IMR-90 (cell line): ENCODE measurements at regions not wholly inside any gene's neighbourhood (a gene's known extent, or its start where the extent isn't known, plus 50 kb on each side); places are given as distances from the start of the nearest gene placed in this dataset.

Experiments used
- ATAC-seq: fragments of 200-7000 bp; cut with Tn5 transposase; 2 replicates; pipeline ENCODE4 v1.9.1; 2020; ENCODE audit warnings: low read depth, mild to moderate bottlenecking, moderate library complexity
- BruUV-seq: library from RNA; stranded (reverse); fragments of 400-500 nt; replicated peaks from 2 replicates; lab custom pipeline; 2021; lab: Mats Ljungman, UMichigan
- CTCF ChIA-PET: fragments of 300-600 bp; formaldehyde crosslinking; extraction: SDS; loops from one replicate; lab custom pipeline; 2021; ENCODE audit warnings: antibody characterized with exemption; lab: Yijun Ruan, JAX
- POLR2A ChIA-PET: fragments of 300-600 bp; sonication (Branson Sonifier 250); formaldehyde crosslinking; loops from one replicate; lab custom pipeline; 2022; ENCODE audit warnings: antibody characterized with exemption; ENCODE audit not compliant: unreplicated experiment; lab: Charles Lee
- DNase-seq: peaks from one replicate; pipeline ENCODE4 v3.0.0; 2013
- H2AFZ ChIP-seq: replicated peaks from 2 replicates; pipeline ENCODE3; 2013; ENCODE audit warnings: low read length, mild to moderate bottlenecking; ENCODE audit not compliant: poor library complexity
- H2AK5ac ChIP-seq: 2 replicates; pipeline ENCODE4 v1.6.1; 2013; ENCODE audit warnings: low read depth, low read length, inconsistent platforms
- H2AK9ac ChIP-seq: replicated peaks from 2 replicates; pipeline ENCODE3; 2013; ENCODE audit warnings: mild to moderate bottlenecking, low read depth, low read length, moderate library complexity; ENCODE audit not compliant: poor library complexity
- H2BK120ac ChIP-seq: 2 replicates; pipeline ENCODE4 v1.6.1; 2013; ENCODE audit warnings: low read depth, low read length, inconsistent platforms
- H2BK15ac ChIP-seq: 3 replicates; pipeline ENCODE4 v1.6.1; 2013; ENCODE audit warnings: low read depth, low read length, inconsistent platforms
- H2BK20ac ChIP-seq: 2 replicates; pipeline ENCODE4 v1.6.1; 2013; ENCODE audit warnings: low read depth, mild to moderate bottlenecking, inconsistent platforms, low read length, moderate library complexity
- H2BK5ac ChIP-seq: 2 replicates; pipeline ENCODE4 v1.6.1; 2013; ENCODE audit warnings: mild to moderate bottlenecking, low read depth, low read length, inconsistent platforms; ENCODE audit not compliant: poor library complexity, severe bottlenecking
- H3K14ac ChIP-seq: replicated peaks from 2 replicates; pipeline ENCODE4 v1.6.1; 2013; ENCODE audit warnings: low read depth, low read length, inconsistent platforms
- H3K18ac ChIP-seq: 2 replicates; pipeline ENCODE4 v1.6.1; 2013; ENCODE audit warnings: low read depth, low read length, control low read depth
- H3K23ac ChIP-seq: 2 replicates; pipeline ENCODE4 v1.6.1; 2013; ENCODE audit warnings: low read depth, low read length, inconsistent platforms
- H3K27ac ChIP-seq: 2 replicates; pipeline ENCODE4 v1.5.1; 2013; ENCODE audit warnings: mild to moderate bottlenecking, control low read depth, low read length; ENCODE audit not compliant: insufficient read depth
- H3K27me3 ChIP-seq: 2 replicates; pipeline ENCODE4 v1.6.1; 2013; ENCODE audit warnings: low read length; ENCODE audit not compliant: control insufficient read depth, insufficient read depth
- H3K36me3 ChIP-seq: 2 replicates; pipeline ENCODE4 v1.6.1; 2013; ENCODE audit warnings: low read length, mixed read lengths; ENCODE audit not compliant: control insufficient read depth, insufficient read depth
- H3K4ac ChIP-seq: 2 replicates; pipeline ENCODE4 v1.6.1; 2013; ENCODE audit warnings: low read depth, low read length, inconsistent platforms
- H3K4me1 ChIP-seq: 2 replicates; pipeline ENCODE4 v1.6.1; 2013; ENCODE audit warnings: low read length, mixed read lengths; ENCODE audit not compliant: control insufficient read depth, insufficient read depth
- H3K4me2 ChIP-seq: 2 replicates; pipeline ENCODE4 v1.6.1; 2013; ENCODE audit warnings: low read depth, mild to moderate bottlenecking, control low read depth, low read length, moderate library complexity
- H3K4me3 ChIP-seq: 2 replicates; pipeline ENCODE4 v1.5.1; 2013; ENCODE audit warnings: low read depth, mild to moderate bottlenecking, control low read depth, low read length, moderate library complexity; ENCODE audit not compliant: insufficient read depth
- H3K56ac ChIP-seq: 2 replicates; pipeline ENCODE4 v1.6.1; 2013; ENCODE audit warnings: low read length, inconsistent platforms; ENCODE audit not compliant: insufficient read depth; ENCODE audit errors: extremely low read depth
- H3K79me1 ChIP-seq, 2 experiments: 2 replicates each; pipeline ENCODE4 v1.6.1; 2013; ENCODE audit warnings: low read length in 2 of 2, inconsistent platforms in 1 of 2, low read depth in 1 of 2
- H3K9ac ChIP-seq: 2 replicates; pipeline ENCODE4 v1.6.1; 2013; ENCODE audit warnings: low read depth, low read length, control low read depth
- H3K9me1 ChIP-seq: 2 replicates; pipeline ENCODE4 v1.6.1; 2013; ENCODE audit warnings: low read length, inconsistent platforms; ENCODE audit not compliant: insufficient read depth
- H3K9me3 ChIP-seq: 2 replicates; pipeline ENCODE4 v1.6.1; 2013; ENCODE audit warnings: low read length; ENCODE audit not compliant: control insufficient read depth, insufficient read depth
- H4K20me1 ChIP-seq: 2 replicates; pipeline ENCODE4 v1.6.1; 2013; ENCODE audit warnings: low read length, inconsistent platforms; ENCODE audit not compliant: insufficient read depth
- H4K5ac ChIP-seq: 2 replicates; pipeline ENCODE4 v1.6.1; 2013; ENCODE audit warnings: mild to moderate bottlenecking, low read depth, low read length, control low read depth
- H4K8ac ChIP-seq, 2 experiments: 2 replicates each; pipeline ENCODE4 v1.6.1; 2013; ENCODE audit warnings: low read depth in 2 of 2, low read length in 2 of 2, control low read depth in 1 of 2, inconsistent platforms in 1 of 2
- H4K91ac ChIP-seq: 2 replicates; pipeline ENCODE4 v1.6.1; 2013; ENCODE audit warnings: low read depth, low read length, inconsistent platforms; ENCODE audit not compliant: insufficient read depth
- BHLHE40 ChIP-seq: fragments of 150-350 bp; IDR thresholded peaks from 2 replicates; pipeline ENCODE4 v1.6.1; 2016; ENCODE audit warnings: mild to moderate bottlenecking, low read depth, low read length
- CTCF ChIP-seq: conservative IDR thresholded peaks from 2 replicates; pipeline ENCODE4 v1.5.1; 2012; ENCODE audit warnings: mild to moderate bottlenecking, low read depth, low read length, improper control_type of control experiment
- FOS ChIP-seq: fragments of 150-350 bp; IDR thresholded peaks from 2 replicates; pipeline ENCODE4 v1.6.1; 2016; ENCODE audit warnings: low read depth, low read length
- MAFK ChIP-seq: IDR thresholded peaks from 2 replicates; pipeline ENCODE4 v1.6.1; 2012; ENCODE audit warnings: low read depth, low read length, improper control_type of control experiment
- MXI1 ChIP-seq: IDR thresholded peaks from 2 replicates; pipeline ENCODE4 v1.6.1; 2012; ENCODE audit warnings: low read depth, mild to moderate bottlenecking, low read length, moderate library complexity, borderline replicate concordance
- NFE2L2 ChIP-seq: fragments of 150-350 bp; IDR thresholded peaks from 2 replicates; pipeline ENCODE4 v1.6.1; 2016; ENCODE audit warnings: low read depth, mild to moderate bottlenecking, low read length
- SMC3 ChIP-seq: fragments of 150-350 bp; IDR thresholded peaks from 2 replicates; pipeline ENCODE4 v1.6.1; 2016; ENCODE audit warnings: low read depth, mild to moderate bottlenecking, antibody characterized with exemption, low read length, moderate library complexity
- USF2 ChIP-seq: fragments of 150-350 bp; IDR thresholded peaks from 2 replicates; pipeline ENCODE4 v1.6.1; 2017; ENCODE audit warnings: mild to moderate bottlenecking, antibody characterized with exemption, low read length, low read depth
- WGBS, 2 experiments: methylation state at CpG; one replicate each; pipeline versions ENCODE4 v1.1.5 to v1.1.7; 2013; ENCODE audit warnings: missing lambda C conversion rate in 2 of 2; ENCODE audit not compliant: insufficient read length in 1 of 2; ENCODE audit errors: extremely low coverage in 2 of 2; 5-methylcytosine and 5-hydroxymethylcytosine counted together
- dilution Hi-C: fragments of 300-500 bp; cut with HindIII; formaldehyde crosslinking; loops from one replicate; pipeline ENCODE4 v1.14.3; 2018; ENCODE audit warnings: low sequenced_read_pairs; ENCODE audit not compliant: unreplicated experiment
- in situ Hi-C: fragments of 300-500 bp; cut with MboI; formaldehyde crosslinking; loops from 3 replicates; pipeline ENCODE4 v1.14.3; 2019; ENCODE audit warnings: low sequenced_read_pairs, inconsistent platforms, mixed read lengths
- intact Hi-C: fragments of 100-400 bp; cut with micrococcal nuclease; formaldehyde crosslinking; loops from 2 replicates; pipeline ENCODE4 v1.10.0; 2022

GRCh38 chr11:88015170-88015569 lies 160.1 kb downstream of the RAB38 start:
- H2BK5ac ChIP-seq: no peak overlapping the region
- H3K23ac ChIP-seq: no peak overlapping the region
- ChIA-PET POLR2A (no interaction called here), CTCF (interaction anchor here (0.6 to 4.0 kb wide), 6 partner anchors 113 to 538 kb away, joined by 3 to 38 read pairs (median 8); no protein-coding TSS in a partner anchor)
- H2BK120ac ChIP-seq: no peak overlapping the region
- no peaks in the 10 kb centered on the region for H3K9me1 ChIP-seq
- ATAC-seq: no peak
- H2AK9ac ChIP-seq: no peak overlapping the region
- H3K56ac ChIP-seq: no peak overlapping the region
- H2BK20ac ChIP-seq: no peak overlapping the region
- H3K27me3 ChIP-seq: no peaks in the 10 kb centered on the region
- no peak overlapping the region for H3K9ac ChIP-seq
- no peak overlapping the region for H4K5ac ChIP-seq
- no peaks in the 10 kb centered on the region for H4K20me1 ChIP-seq
- H3K18ac ChIP-seq: no peak overlapping the region
- H2BK15ac ChIP-seq: no peak overlapping the region
- H3K9me3 ChIP-seq: no peaks in the 10 kb centered on the region
- dilution Hi-C loops: loop anchor here (25.0 kb wide), 1 partner anchor 522 kb away; no protein-coding TSS in a partner anchor
- no peaks in the 10 kb centered on the region for H3K4me1 ChIP-seq
- intact Hi-C loops: no loop called here
- no peak overlapping the region for H2AFZ ChIP-seq
- in situ Hi-C loops: loop anchor here (25.0 kb wide), 2 partner anchors 522 to 872 kb away; no protein-coding TSS in a partner anchor
- no peak overlapping the region for H3K14ac ChIP-seq
- no peaks in the 10 kb centered on the region for H3K79me1 ChIP-seq
- H3K4me2 ChIP-seq: no peak overlapping the region
- no peak for DNase-seq
- H3K36me3 ChIP-seq: no peaks in the 10 kb centered on the region
- H2AK5ac ChIP-seq: no peak overlapping the region
- H4K8ac ChIP-seq: no peak overlapping the region
- no peak overlapping the region for H3K4me3 ChIP-seq
- no TSS peak for BruUV-seq
- H3K4ac ChIP-seq: no peak overlapping the region
- H3K27ac ChIP-seq: no peak overlapping the region
- H4K91ac ChIP-seq: no peak overlapping the region
- TF ChIP-seq SMC3: no peak
- TF ChIP-seq MXI1: no peak
- no peak for TF ChIP-seq MAFK
- no peak for TF ChIP-seq BHLHE40
- TF ChIP-seq CTCF: no peak
- TF ChIP-seq FOS: no peak
- TF ChIP-seq USF2: no peak
- TF ChIP-seq NFE2L2: no peak
- WGBS, 2 experiments: no CpG with 5 or more reads among the region's 2 CpGs
